A549 (cell line): ENCODE measurements at regions not wholly inside any gene's neighbourhood (a gene's known extent, or its start where the extent isn't known, plus 50 kb on each side); places are given as distances from the start of the nearest gene placed in this dataset.
"Not testable (repeated sequence)": the region's sequence is repeated elsewhere in the genome, so short reads cannot be mapped to it uniquely, and the experiment has no call there.

Source experiments
- ATAC-seq, 2 experiments: fragments of 200-7000 bp in 1 of 2; fragments of >200 bp in 1 of 2; cut with Nextera tagmentation in 1 of 2; cut with Tn5 transposase in 1 of 2; 3 replicates each; pipeline versions ENCODE4 v1.8.0 to v1.9.1; 2018 to 2020; ENCODE audit warnings: mild to moderate bottlenecking in 1 of 2, moderate library complexity in 1 of 2
- CTCF ChIA-PET: fragments of 300-600 bp; sonication (Branson Sonifier 250); formaldehyde crosslinking; extraction: SDS; loops from one replicate; lab custom pipeline; 2021; ENCODE audit warnings: antibody characterized with exemption, inconsistent platforms; lab: Yijun Ruan, JAX
- POLR2A ChIA-PET: fragments of 350-600 bp; formaldehyde crosslinking; extraction: SDS; loops from one replicate; lab custom pipeline; 2021; ENCODE audit warnings: antibody characterized with exemption, inconsistent platforms; lab: Yijun Ruan, JAX
- DNase-seq, 2 experiments: peaks; one replicate each; pipeline versions ENCODE4 v3.0.0 to v3.0.0-alpha.2; 2011 to 2016; ENCODE audit warnings: low read depth in 1 of 2, low spot score in 1 of 2
- FAIRE-seq: peaks from 2 replicates; lab custom pipeline; 2011; peaks lifted over from hg19 to GRCh38; lab: Jason Lieb, UNC
- H3K27ac ChIP-seq, 2 experiments: fragments of >200 bp; sonication (Bioruptor Twin); formaldehyde crosslinking; 3 replicates each; pipeline ENCODE4 v1.5.1; 2016 to 2017
- H3K4me1 ChIP-seq: fragments of >200 bp; sonication (Bioruptor Twin); formaldehyde crosslinking; 3 replicates; pipeline ENCODE4 v1.6.1; 2016
- H3K4me2 ChIP-seq: fragments of >200 bp; sonication (Bioruptor Twin); formaldehyde crosslinking; 3 replicates; pipeline ENCODE4 v1.6.1; 2016
- H3K4me3 ChIP-seq: fragments of >200 bp; sonication (Bioruptor Twin); formaldehyde crosslinking; 3 replicates; pipeline ENCODE4 v1.5.1; 2016
- H3K9me3 ChIP-seq: fragments of >200 bp; sonication (Bioruptor Twin); formaldehyde crosslinking; 3 replicates; pipeline ENCODE4 v1.6.1; 2016
- ATOH8 ChIP-seq: fragments of 250-450 bp; sonication (Bioruptor Pico); IDR thresholded peaks from 2 replicates; pipeline ENCODE4 v1.5.0; 2020; ENCODE audit warnings: low read depth, mild to moderate bottlenecking, moderate library complexity
- CTCF ChIP-seq: fragments of >200 bp; sonication (Bioruptor Twin); formaldehyde crosslinking; IDR thresholded peaks from 3 replicates; pipeline ENCODE4 v1.5.1; 2016
- FOSL2 ChIP-seq, 2 experiments: fragments of 450-650 bp in 1 of 2; fragments of >200 bp in 1 of 2; sonication (Bioruptor Twin) in 1 of 2; formaldehyde crosslinking; IDR thresholded peaks; 2 replicates each; pipeline versions ENCODE4 v1.5.0 to v1.6.1; 2016 to 2020; ENCODE audit warnings: mild to moderate bottlenecking in 1 of 2, moderate library complexity in 1 of 2
- FOXS1 ChIP-seq: fragments of 250-450 bp; sonication (Bioruptor Pico); IDR thresholded peaks from 2 replicates; pipeline ENCODE4 v1.5.0; 2020; ENCODE audit warnings: mild to moderate bottlenecking, moderate library complexity
- GATA3 ChIP-seq: IDR thresholded peaks from 2 replicates; pipeline ENCODE4 v1.6.1; 2012; ENCODE audit warnings: borderline replicate concordance
- HDAC2 ChIP-seq: fragments of 200-600 bp; sonication (generic); IDR thresholded peaks from 2 replicates; pipeline ENCODE4 v1.6.1; 2016
- HES2 ChIP-seq: fragments of >200 bp; sonication (Bioruptor Twin); formaldehyde crosslinking; IDR thresholded peaks from 2 replicates; pipeline ENCODE4 v1.6.1; 2016
- HEYL ChIP-seq: fragments of 250-450 bp; sonication (Bioruptor Pico); IDR thresholded peaks from 2 replicates; pipeline ENCODE4 v1.8.0; 2021; ENCODE audit warnings: mild to moderate bottlenecking, moderate library complexity
- JUNB ChIP-seq: fragments of >200 bp; sonication (Bioruptor Twin); formaldehyde crosslinking; IDR thresholded peaks from 2 replicates; pipeline ENCODE4 v1.6.1; 2016
- KDM1A ChIP-seq: fragments of 200-600 bp; sonication (generic); IDR thresholded peaks from 2 replicates; pipeline ENCODE4 v1.6.1; 2016; ENCODE audit warnings: low read depth, mild to moderate bottlenecking
- MAFK ChIP-seq: fragments of 450-650 bp; IDR thresholded peaks from 2 replicates; pipeline ENCODE4 v1.6.1; 2014; ENCODE audit not compliant: partially characterized antibody
- NR3C1 ChIP-seq: fragments of >200 bp; sonication (Bioruptor Twin); formaldehyde crosslinking; IDR thresholded peaks from 3 replicates; pipeline ENCODE4 v1.6.1; 2017
- RFX5 ChIP-seq: fragments of 450-650 bp; IDR thresholded peaks from 2 replicates; pipeline ENCODE4 v1.7.1; 2014; ENCODE audit warnings: antibody characterized with exemption, mild to moderate bottlenecking, moderate library complexity
- TP53 ChIP-seq: fragments of 250-450 bp; sonication (Bioruptor Pico); IDR thresholded peaks from 2 replicates; pipeline ENCODE4 v1.5.0; 2021; ENCODE audit warnings: mild to moderate bottlenecking, moderate library complexity
- ZC3H11A ChIP-seq: fragments of 450-650 bp; IDR thresholded peaks from 2 replicates; pipeline ENCODE4 v1.6.1; 2014; ENCODE audit warnings: antibody characterized with exemption, mild to moderate bottlenecking
- ZNF302 ChIP-seq: fragments of 250-450 bp; sonication (Bioruptor Pico); IDR thresholded peaks from 2 replicates; pipeline ENCODE4 v1.9.0; 2021; ENCODE audit warnings: inconsistent platforms, mild to moderate bottlenecking, moderate library complexity
- ZSCAN20 ChIP-seq: fragments of 250-450 bp; sonication (Bioruptor Pico); IDR thresholded peaks from 2 replicates; pipeline ENCODE4 v1.8.0; 2022; ENCODE audit warnings: mild to moderate bottlenecking, moderate library complexity
- WGBS: methylation state at CpG from one replicate; pipeline ENCODE4 v1.1.6; 2017; ENCODE audit errors: missing lambda C conversion rate; 5-methylcytosine and 5-hydroxymethylcytosine counted together

GRCh38 chr5:91449083-91449482 is 66.0 kb upstream of the ARRDC3 start:
- Histone ChIP-seq H3K27ac (no peak overlapping the region), H3K4me2 (0 out of 3 replicates have a peak overlapping the region, but pooled peaks have one; percentile 12), H3K9me3 (no peaks in the 10 kb centered on the region), H3K4me1 (0 out of 3 replicates have a peak, but pooled peaks cover 5% of the 10 kb centered on the region), H3K4me3 (no peak overlapping the region)
- ChIA-PET CTCF (interaction anchor here (1.0 kb wide), 1 partner anchor 10 kb away, joined by 3 read pairs; no protein-coding TSS in a partner anchor), POLR2A (no interaction called here)
- 55% methylated on average over 1 of the region's 1 CpG for WGBS
- FAIRE-seq (no peak), DNase-seq (no peak), ATAC-seq (no peak)
- TF ChIP-seq HEYL (CRISPR knock-in tag) = no peak
- TF ChIP-seq ZNF302 (CRISPR knock-in tag) = no peak
- no peak for TF ChIP-seq TP53 (CRISPR knock-in tag)
- TF ChIP-seq ATOH8 (CRISPR knock-in tag) = no peak
- no peak for TF ChIP-seq FOSL2 (IDR thresholded peaks at IDR 0.05)
- TF ChIP-seq FOSL2 (CRISPR knock-in tag; IDR thresholded peaks at IDR 0.05) = no peak

GRCh38 chr5:91448079-91448478 is 65.0 kb upstream of the ARRDC3 start:
- DNase-seq, H3K4me2 ChIP-seq, POLR2A ChIA-PET, ATAC-seq, FAIRE-seq, H3K27ac ChIP-seq, H3K4me3 ChIP-seq, H3K9me3 ChIP-seq: not testable (repeated sequence)
- WGBS = 92% methylated on average over 2 of the region's 2 CpGs
- CTCF ChIA-PET = interaction anchor here (1.6 kb wide), 1 partner anchor 63 kb away, joined by 3 read pairs; no protein-coding TSS in a partner anchor
- peaks cover 12% of the 10 kb centered on the region; the same call in 1 of the 3 replicates for H3K4me1 ChIP-seq

- POLR2A ChIA-PET, H3K27ac ChIP-seq, H3K4me3 ChIP-seq, ATAC-seq, DNase-seq, H3K4me2 ChIP-seq, H3K9me3 ChIP-seq, FAIRE-seq: not testable (repeated sequence)
- H3K4me1 ChIP-seq = peaks cover 12% of the 10 kb centered on the region; the same call in 1 of the 3 replicates
- WGBS = 74% methylated on average over 3 of the region's 3 CpGs
- CTCF ChIA-PET = interaction anchor here (1.0 to 1.6 kb wide), 2 partner anchors 9 to 62 kb away, joined by 3 read pairs; no protein-coding TSS in a partner anchor
Observed at GRCh38 chr5:91446880-91447279, 63.8 kb upstream of the ARRDC3 start.

GRCh38 chr5:91443761-91444467 is 60.8 kb upstream of the ARRDC3 start:
- DNase-seq (no peak), ATAC-seq (peak in 1 of 2 experiments; percentile 47; a peak in 2 of 6 replicates), FAIRE-seq (peak; percentile 13)
- Histone ChIP-seq H3K4me1 (peaks cover 10% of the 10 kb centered on the region; the same call in 1 of the 3 replicates), H3K4me2 (peak overlapping the region; percentile 13; the same call in 1 of the 3 replicates), H3K27ac (no peak overlapping the region), H3K9me3 (no peaks in the 10 kb centered on the region), H3K4me3 (no peak overlapping the region)
- WGBS = 20% methylated on average over 1 of the region's 1 CpG
- ChIA-PET CTCF (interaction anchor here (0.6 kb wide), 1 partner anchor 148 kb away, joined by 3 read pairs; no protein-coding TSS in a partner anchor), POLR2A (no interaction called here)
- TF ChIP-seq MAFK = peak; percentile 87
- TF ChIP-seq KDM1A = no peak
- TF ChIP-seq JUNB = no peak
- no peak for TF ChIP-seq ZSCAN20
- no peak for TF ChIP-seq NR3C1
- no peak for TF ChIP-seq FOSL2 (IDR thresholded peaks at IDR 0.05)
- TF ChIP-seq FOSL2 (CRISPR knock-in tag; IDR thresholded peaks at IDR 0.05) = peak; percentile 64; the same call in 1 of the 2 replicates
- TF ChIP-seq CTCF = no peak

- 74% methylated on average over 1 of the region's 1 CpG for WGBS
- ChIA-PET CTCF (no interaction called here), POLR2A (no interaction called here)
- DNase-seq (no peak), FAIRE-seq (no peak), ATAC-seq (no peak)
- Histone ChIP-seq H3K4me3 (no peak overlapping the region), H3K4me1 (peaks cover 8% of the 10 kb centered on the region; the same call in 1 of the 3 replicates), H3K9me3 (no peaks in the 10 kb centered on the region), H3K27ac (no peak overlapping the region), H3K4me2 (no peak overlapping the region)
- TF ChIP-seq HDAC2 = no peak
- no peak for TF ChIP-seq FOXS1
- no peak for TF ChIP-seq RFX5
- TF ChIP-seq ZC3H11A = no peak
- TF ChIP-seq HES2 = no peak
- TF ChIP-seq GATA3 = no peak
Observed at GRCh38 chr5:91443023-91443422, 59.9 kb upstream of the ARRDC3 start.
